B cell (primary cell): ENCODE measurements at regions not wholly inside any gene's neighbourhood (a gene's known extent, or its start where the extent isn't known, plus 50 kb on each side); places are given as distances from the start of the nearest gene placed in this dataset.

Experiments
- ATAC-seq: fragments of 200-7000 bp; cut with Tn5 transposase; one replicate; pipeline ENCODE4 v1.10.0; 2021; ENCODE audit warnings: low read depth, mild to moderate bottlenecking, moderate number of reproducible peaks, moderate library complexity
- CTCF ChIA-PET: fragments of 350-600 bp; sonication (Branson Sonifier 250); formaldehyde crosslinking; loops from one replicate; lab custom pipeline; 2021; ENCODE audit warnings: antibody characterized with exemption, inconsistent platforms; lab: Charles Lee
- POLR2A ChIA-PET: fragments of 350-600 bp; sonication (Branson Sonifier 250); formaldehyde crosslinking; loops from one replicate; lab custom pipeline; 2021; ENCODE audit warnings: antibody characterized with exemption; lab: Charles Lee
- DNase-seq: peaks from one replicate; pipeline ENCODE4 v3.0.0; 2013
- H2AFZ ChIP-seq: 2 replicates; pipeline ENCODE4 v1.6.1; 2012; ENCODE audit warnings: mild to moderate bottlenecking, low read depth, low read length; ENCODE audit not compliant: insufficient read depth, poor library complexity, severe bottlenecking
- H3K27ac ChIP-seq, 2 donors: 1 replicate in 1 of 2; 2 replicates in 1 of 2; pipeline ENCODE4 v1.5.1; 2012 to 2013; ENCODE audit warnings: low read length in 2 of 2, mild to moderate bottlenecking in 2 of 2, moderate library complexity in 1 of 2
- H3K27me3 ChIP-seq, 4 experiments: fragments of 200-600 bp in 1 of 4; sonication (generic) in 1 of 4; replicated peaks in 1 of 4; 1 replicate in 2 of 4; 2 replicates in 2 of 4; pipeline versions ENCODE4 v1.6.1 to v1.7.0; 2013 to 2016; ENCODE audit warnings: low read length in 3 of 4, mild to moderate bottlenecking in 2 of 4, mixed read lengths in 1 of 4, moderate library complexity in 1 of 4; ENCODE audit not compliant: insufficient read depth in 4 of 4, control insufficient read depth in 3 of 4; ENCODE audit errors: control extremely low read depth in 1 of 4
- H3K36me3 ChIP-seq, 2 experiments: replicated peaks in 1 of 2; 1 replicate in 1 of 2; 2 replicates in 1 of 2; pipeline versions ENCODE4 v1.6.1 to v1.7.1; 2013; ENCODE audit warnings: low read length in 1 of 2; ENCODE audit not compliant: insufficient read depth in 2 of 2, control insufficient read depth in 1 of 2; ENCODE audit errors: control extremely low read depth in 1 of 2, extremely low read depth in 1 of 2
- H3K4me1 ChIP-seq, 2 donors: fragments of 200-600 bp in 1 of 2; sonication (generic) in 1 of 2; 1 replicate in 1 of 2; 2 replicates in 1 of 2; pipeline versions ENCODE4 v1.5.1 to v1.6.1; 2013 to 2017; ENCODE audit warnings: low read length in 2 of 2; ENCODE audit not compliant: control insufficient read depth in 2 of 2, insufficient read depth in 2 of 2
- H3K4me2 ChIP-seq: replicated peaks from 2 replicates; pipeline ENCODE3; 2012; ENCODE audit warnings: mild to moderate bottlenecking, low read depth, low read length; ENCODE audit not compliant: poor library complexity, severe bottlenecking
- H3K4me3 ChIP-seq, 5 experiments: fragments of 200-600 bp in 1 of 5; sonication (generic) in 1 of 5; 1 replicate in 3 of 5; 2 replicates in 2 of 5; pipeline versions ENCODE4 v1.5.1 to v1.7.0; 2011 to 2016; ENCODE audit warnings: low read length in 4 of 5, mild to moderate bottlenecking in 4 of 5, low read depth in 2 of 5, control low read depth in 1 of 5, moderate library complexity in 1 of 5; ENCODE audit not compliant: insufficient read depth in 1 of 5; ENCODE audit errors: control extremely low read depth in 1 of 5, extremely low read depth in 1 of 5
- H3K79me2 ChIP-seq: fragments of 200-600 bp; sonication (generic); one replicate; pipeline ENCODE4 v1.6.0; 2016; ENCODE audit warnings: low read length; ENCODE audit not compliant: control insufficient read depth, insufficient read depth
- H3K9ac ChIP-seq: fragments of 200-600 bp; sonication (generic); 2 replicates; pipeline ENCODE4 v1.6.1; 2017; ENCODE audit warnings: mild to moderate bottlenecking, low read length, moderate library complexity
- H3K9me3 ChIP-seq, 3 donors: one replicate each; pipeline versions ENCODE4 v1.6.1 to v1.7.1; 2013; ENCODE audit warnings: low read length in 2 of 3; ENCODE audit not compliant: control insufficient read depth in 2 of 3, insufficient read depth in 1 of 3; ENCODE audit errors: control extremely low read depth in 1 of 3
- H4K20me1 ChIP-seq: 2 replicates; pipeline ENCODE4 v1.6.0; 2012; ENCODE audit warnings: mild to moderate bottlenecking, low read length; ENCODE audit not compliant: insufficient read depth, control insufficient read depth, poor library complexity, severe bottlenecking
- H3K27ac Mint-ChIP-seq: one replicate; pipeline ENCODE4 v1.8.0; 2021; ENCODE audit warnings: mixed read lengths
- H3K27me3 Mint-ChIP-seq: one replicate; pipeline ENCODE4 v1.8.0; 2021; ENCODE audit warnings: mixed read lengths
- H3K4me1 Mint-ChIP-seq: one replicate; pipeline ENCODE4 v1.8.0; 2021; ENCODE audit warnings: mixed read lengths
- H3K4me3 Mint-ChIP-seq: one replicate; pipeline ENCODE4 v1.8.0; 2021; ENCODE audit warnings: mixed read lengths
- H3K9me3 Mint-ChIP-seq: one replicate; pipeline ENCODE4 v1.8.0; 2022; ENCODE audit warnings: mixed read lengths; ENCODE audit not compliant: insufficient read depth
- EZH2 ChIP-seq: IDR thresholded peaks from 2 replicates; pipeline ENCODE4 v1.6.1; 2012; ENCODE audit warnings: borderline replicate concordance, low read depth, mild to moderate bottlenecking, moderate library complexity, low read length; ENCODE audit not compliant: insufficient read depth, poor library complexity, severe bottlenecking
- WGBS: methylation state at CpG from one replicate; pipeline ENCODE4 v1.1.5; 2013; ENCODE audit warnings: missing lambda C conversion rate; ENCODE audit not compliant: insufficient coverage; 5-methylcytosine and 5-hydroxymethylcytosine counted together
- intact Hi-C: fragments of 100-400 bp; cut with micrococcal nuclease; formaldehyde crosslinking; loops from one replicate; pipeline ENCODE4 v1.10.0; 2022
- TF ChIP-seq, protein P1 (sequence below): fragments of 200-600 bp; IDR thresholded peaks from one replicate; pipeline ENCODE4 v1.8.0; 2022; ENCODE audit warnings: antibody characterized with exemption, mild to moderate bottlenecking

DNA sequence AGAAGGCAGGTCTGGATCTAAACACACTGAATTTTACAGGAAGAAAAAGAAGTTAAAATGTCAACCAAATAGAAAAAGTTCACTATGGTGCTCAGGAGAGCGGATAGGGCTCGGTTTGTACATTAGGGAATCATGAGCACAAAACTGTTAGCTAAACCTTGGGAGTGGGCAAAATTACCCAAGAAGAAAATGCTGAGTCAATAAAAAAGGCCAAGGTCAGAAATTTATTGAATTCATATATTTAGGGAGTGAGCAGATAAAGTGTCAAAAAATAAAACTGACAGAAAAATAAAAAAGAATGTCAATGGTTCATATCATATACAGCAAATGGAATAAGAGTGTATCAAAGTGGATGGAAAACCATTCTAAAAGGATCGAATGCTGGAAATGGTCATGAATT lies 452.5 kb upstream of the SMIM31 start:
- no peak overlapping the region for H3K27ac ChIP-seq
- no peak for DNase-seq
- no peak overlapping the region for H2AFZ ChIP-seq
- no peaks in the 10 kb centered on the region for H3K9me3 ChIP-seq
- no peaks in the 10 kb centered on the region for H3K4me1 ChIP-seq
- no peaks in the 10 kb centered on the region for H3K27me3 ChIP-seq
- no peaks in the 10 kb centered on the region for H4K20me1 ChIP-seq
- CTCF ChIA-PET, result no interaction called here
- no peak overlapping the region for H3K4me3 ChIP-seq
- TF ChIP-seq EZH2, result no peak
- TF ChIP-seq, protein P1, sequence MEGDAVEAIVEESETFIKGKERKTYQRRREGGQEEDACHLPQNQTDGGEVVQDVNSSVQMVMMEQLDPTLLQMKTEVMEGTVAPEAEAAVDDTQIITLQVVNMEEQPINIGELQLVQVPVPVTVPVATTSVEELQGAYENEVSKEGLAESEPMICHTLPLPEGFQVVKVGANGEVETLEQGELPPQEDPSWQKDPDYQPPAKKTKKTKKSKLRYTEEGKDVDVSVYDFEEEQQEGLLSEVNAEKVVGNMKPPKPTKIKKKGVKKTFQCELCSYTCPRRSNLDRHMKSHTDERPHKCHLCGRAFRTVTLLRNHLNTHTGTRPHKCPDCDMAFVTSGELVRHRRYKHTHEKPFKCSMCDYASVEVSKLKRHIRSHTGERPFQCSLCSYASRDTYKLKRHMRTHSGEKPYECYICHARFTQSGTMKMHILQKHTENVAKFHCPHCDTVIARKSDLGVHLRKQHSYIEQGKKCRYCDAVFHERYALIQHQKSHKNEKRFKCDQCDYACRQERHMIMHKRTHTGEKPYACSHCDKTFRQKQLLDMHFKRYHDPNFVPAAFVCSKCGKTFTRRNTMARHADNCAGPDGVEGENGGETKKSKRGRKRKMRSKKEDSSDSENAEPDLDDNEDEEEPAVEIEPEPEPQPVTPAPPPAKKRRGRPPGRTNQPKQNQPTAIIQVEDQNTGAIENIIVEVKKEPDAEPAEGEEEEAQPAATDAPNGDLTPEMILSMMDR, result no peak
- no peak overlapping the region for H3K27ac Mint-ChIP-seq
- H3K4me2 ChIP-seq, result no peak overlapping the region
- WGBS, result 91% methylated on average over 1 of the region's 3 CpGs
- ATAC-seq, result no peak
- H3K4me1 Mint-ChIP-seq, result no peaks in the 10 kb centered on the region
- no peak overlapping the region for H3K4me3 Mint-ChIP-seq
- H3K27me3 Mint-ChIP-seq, result no peaks in the 10 kb centered on the region
- no peaks in the 10 kb centered on the region for H3K9me3 Mint-ChIP-seq
- H3K36me3 ChIP-seq, result no peaks in the 10 kb centered on the region
- POLR2A ChIA-PET, result no interaction called here
- H3K79me2 ChIP-seq, result no peaks in the 10 kb centered on the region
- intact Hi-C loops, result no loop called here
- H3K9ac ChIP-seq, result no peak overlapping the region

- Histone ChIP-seq H3K9ac (no peak overlapping the region), H3K4me2 (no peak overlapping the region), H3K36me3 (no peaks in the 10 kb centered on the region), H3K4me3 (no peak overlapping the region), H3K4me1 (no peaks in the 10 kb centered on the region), H3K27me3 (no peaks in the 10 kb centered on the region), H3K79me2 (no peaks in the 10 kb centered on the region), H3K27ac (no peak overlapping the region), H4K20me1 (no peaks in the 10 kb centered on the region), H2AFZ (no peak overlapping the region), H3K9me3 (no peaks in the 10 kb centered on the region)
- H3K4me3 Mint-ChIP-seq, result no peak overlapping the region
- TF ChIP-seq, protein P1, result no peak
- TF ChIP-seq EZH2, result no peak
- no CpG with 5 or more reads among the region's 2 CpGs for WGBS
- H3K9me3 Mint-ChIP-seq, result no peaks in the 10 kb centered on the region
- no peak overlapping the region for H3K27ac Mint-ChIP-seq
- DNase-seq (no peak), ATAC-seq (no peak)
- CTCF ChIA-PET, result no interaction called here
- no peaks in the 10 kb centered on the region for H3K4me1 Mint-ChIP-seq
- H3K27me3 Mint-ChIP-seq, result no peaks in the 10 kb centered on the region
- POLR2A ChIA-PET, result no interaction called here
- intact Hi-C loops, result no loop called here
These were observed 449.8 kb upstream of the SMIM31 start for GRCh38 chr4:164304101-164304639.
